EL (cell line): ENCODE measurements at regions not wholly inside any gene's neighbourhood (a gene's known extent, or its start where the extent isn't known, plus 50 kb on each side); places are given as distances from the start of the nearest gene placed in this dataset.

Experiments used
- DNase-seq: peaks from one replicate; pipeline ENCODE4 v3.0.0-alpha.2; 2016

DNA sequence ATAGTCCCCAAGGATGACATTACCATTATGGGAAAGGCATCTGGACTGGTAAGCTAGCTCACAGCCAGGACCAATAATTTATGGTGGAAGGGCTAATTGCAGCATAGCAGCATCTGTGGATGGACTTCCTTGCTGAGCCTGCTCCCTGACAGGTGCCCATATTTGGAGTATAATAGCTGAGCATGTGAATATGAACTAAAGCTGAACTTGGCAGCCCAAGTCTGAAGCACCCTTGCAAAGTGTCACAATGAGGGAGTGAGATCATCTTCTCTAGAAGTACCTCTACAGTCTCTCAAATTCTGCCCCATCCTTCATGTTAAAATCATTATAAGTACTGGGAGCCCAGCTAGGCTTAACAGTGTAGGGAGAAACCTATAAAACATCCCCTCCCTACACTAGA, 128.2 kb upstream of the INPP4B start:
- no peak for DNase-seq

DNA sequence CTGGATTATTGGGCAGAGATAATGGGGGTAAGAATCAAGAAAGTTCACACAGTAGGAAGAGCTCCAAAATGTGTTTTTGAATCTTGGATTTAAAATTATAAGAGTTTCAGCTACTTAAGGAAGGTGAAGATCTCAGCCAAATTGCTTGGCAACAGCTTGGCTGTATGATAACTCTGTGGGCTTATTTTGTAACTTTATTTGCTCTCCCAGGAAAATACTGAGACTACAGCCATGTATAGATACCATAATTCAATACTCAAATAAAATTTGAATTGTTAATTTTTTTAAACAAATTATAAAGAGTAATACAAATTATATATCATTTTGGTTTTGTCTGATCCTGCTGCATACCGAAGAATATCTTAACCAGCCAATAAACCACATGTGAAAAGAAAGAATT, 129.5 kb upstream of the INPP4B start:
- no peak for DNase-seq

DNA sequence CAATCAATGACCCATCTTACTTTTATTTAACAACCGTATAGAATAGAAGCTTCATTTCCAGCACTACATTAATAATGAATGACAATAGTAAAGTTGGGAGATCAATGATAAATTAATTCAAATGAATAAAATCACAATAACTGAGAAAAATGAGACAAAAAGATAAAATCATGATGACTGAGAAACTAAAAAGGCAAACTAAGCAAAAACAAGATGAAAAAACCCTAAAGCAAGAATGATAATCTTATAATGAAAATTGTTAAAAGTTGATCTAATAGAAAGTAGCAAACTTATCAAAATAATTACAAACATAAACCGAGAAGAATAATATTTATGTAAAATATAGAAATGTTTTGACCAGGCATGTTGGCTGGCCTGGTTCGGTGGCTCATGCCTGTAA, 130.4 kb upstream of the INPP4B start:
- DNase-seq: no peak

DNA sequence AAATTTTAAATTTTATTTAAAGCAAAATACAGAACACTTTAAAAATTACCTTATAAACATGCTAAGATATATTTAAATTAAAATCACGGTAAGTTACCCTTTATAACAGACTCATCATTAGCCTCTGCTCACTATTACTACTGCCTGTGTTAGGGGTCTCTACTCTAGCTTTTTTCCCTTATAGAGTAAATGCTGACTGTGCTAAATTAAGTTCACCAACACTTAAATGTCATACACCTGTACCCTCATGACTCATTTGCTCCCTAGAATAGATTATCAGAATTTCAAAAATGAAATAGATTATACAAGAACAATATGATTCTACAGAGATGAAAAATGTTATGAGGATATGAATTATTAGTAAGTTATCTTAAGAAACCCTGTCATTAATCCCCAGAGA, 131.1 kb upstream of the INPP4B start:
- no peak for DNase-seq

DNA sequence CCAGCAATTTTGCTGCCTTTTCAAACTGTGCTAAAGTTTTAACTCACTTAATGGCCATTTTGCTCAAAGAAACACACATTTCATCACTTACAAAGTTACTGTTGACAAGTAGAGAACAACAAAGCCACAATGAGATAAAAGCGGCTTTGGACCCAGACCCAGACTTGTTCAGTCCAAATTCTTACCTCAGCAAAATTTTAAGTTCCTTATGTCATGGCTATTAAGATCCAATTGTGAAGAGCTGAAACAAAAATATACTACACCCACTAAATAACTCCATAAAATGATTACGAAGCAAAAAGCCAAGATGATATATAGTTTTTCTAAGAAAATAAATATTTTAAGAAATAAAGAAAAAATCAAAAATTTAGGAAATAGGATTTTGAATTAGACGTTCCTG, 137.0 kb upstream of the INPP4B start:
- no peak for DNase-seq

DNA sequence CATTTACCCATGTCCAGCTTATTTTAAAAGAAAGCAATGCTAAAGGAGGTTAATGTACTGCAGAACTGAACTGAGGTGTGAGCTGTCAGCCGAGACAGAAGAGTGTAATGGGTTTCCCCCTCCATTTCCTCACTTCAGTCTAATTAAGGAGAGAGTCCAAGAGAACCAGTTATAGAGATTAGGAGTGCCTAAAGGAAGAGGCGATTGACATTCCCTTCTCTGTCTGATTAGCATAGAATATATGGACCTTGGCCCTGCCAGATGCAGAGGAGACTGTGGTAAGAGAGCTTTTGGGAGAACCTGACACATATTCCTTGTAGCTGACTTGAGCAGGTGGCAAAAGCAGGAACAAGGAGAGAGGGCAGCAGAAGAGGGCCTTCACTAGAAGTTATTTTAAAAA, 137.5 kb upstream of the INPP4B start:
- DNase-seq: no peak

DNA sequence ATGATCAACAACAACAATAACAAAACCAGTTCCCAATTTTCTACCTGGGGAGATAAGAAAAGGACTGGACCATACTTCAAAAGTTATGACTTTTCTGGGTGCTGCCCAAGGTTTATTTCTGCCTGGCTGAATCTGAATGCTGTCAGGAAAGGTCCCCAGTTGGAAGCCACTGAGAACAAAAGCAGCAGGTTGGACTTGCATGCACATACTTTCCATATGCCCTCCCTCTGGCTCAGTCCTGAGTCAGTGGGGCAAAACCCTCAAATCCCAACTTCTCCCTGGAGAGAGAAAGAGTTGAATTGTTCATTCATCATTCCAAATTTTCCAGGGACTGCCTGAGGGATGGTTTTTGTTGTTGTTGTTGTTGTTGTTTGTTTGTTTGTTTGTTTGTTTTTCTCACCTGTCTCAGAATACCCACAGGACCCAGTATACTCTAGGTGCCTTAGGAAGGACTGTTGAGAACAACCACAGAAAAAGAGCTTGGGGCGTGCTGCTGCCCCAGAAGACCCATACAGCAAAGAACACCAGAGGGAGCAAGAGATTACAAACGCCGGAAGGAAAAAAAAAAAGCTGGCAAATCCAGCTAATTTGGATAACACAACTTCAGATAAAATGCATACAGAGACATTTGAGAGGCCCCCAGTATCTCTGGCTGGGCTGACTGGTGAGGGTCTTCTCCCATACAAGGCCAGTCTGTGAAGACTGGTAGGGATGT, 138.9 kb upstream of the INPP4B start:
- peak; percentile 25 for DNase-seq

DNA sequence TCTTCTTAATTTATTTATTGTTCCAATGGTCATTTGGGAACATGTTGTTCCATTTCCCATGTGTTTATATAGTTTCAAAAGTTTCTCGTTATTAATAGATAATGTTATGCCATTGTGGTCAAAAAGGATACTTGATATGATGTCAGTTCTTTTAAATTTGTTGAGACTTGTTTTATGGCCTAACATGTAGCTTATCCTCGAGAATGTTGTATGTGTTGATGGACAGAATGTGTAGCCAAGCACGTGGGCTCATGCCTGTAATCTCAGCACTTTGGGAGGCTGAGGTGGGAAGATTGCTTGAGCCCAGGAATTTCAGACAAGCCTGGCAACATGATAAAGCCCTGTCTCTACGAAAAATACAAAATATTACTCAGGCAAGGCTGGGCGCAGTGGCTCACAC, 168.5 kb upstream of the USP38 start:
- no peak for DNase-seq

DNA sequence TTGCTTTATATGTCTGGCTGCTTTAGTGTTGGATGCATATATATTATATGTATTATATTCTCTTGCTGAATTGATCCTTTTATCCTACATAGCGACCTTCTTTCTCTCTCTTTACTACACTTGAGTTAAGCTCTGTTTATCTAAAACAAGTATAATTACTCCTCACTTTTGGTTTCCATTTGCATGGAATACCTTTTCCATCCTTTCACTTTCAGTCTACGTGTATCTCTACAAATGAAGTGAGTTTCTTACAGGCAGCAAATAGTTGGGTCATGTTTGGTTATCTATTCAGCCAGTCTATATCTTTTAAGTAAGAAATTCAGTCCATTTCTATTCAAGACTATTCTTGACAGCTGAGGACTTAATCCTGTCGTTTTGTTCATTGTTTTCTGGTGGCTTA, 167.5 kb upstream of the USP38 start:
- no peak for DNase-seq

DNA sequence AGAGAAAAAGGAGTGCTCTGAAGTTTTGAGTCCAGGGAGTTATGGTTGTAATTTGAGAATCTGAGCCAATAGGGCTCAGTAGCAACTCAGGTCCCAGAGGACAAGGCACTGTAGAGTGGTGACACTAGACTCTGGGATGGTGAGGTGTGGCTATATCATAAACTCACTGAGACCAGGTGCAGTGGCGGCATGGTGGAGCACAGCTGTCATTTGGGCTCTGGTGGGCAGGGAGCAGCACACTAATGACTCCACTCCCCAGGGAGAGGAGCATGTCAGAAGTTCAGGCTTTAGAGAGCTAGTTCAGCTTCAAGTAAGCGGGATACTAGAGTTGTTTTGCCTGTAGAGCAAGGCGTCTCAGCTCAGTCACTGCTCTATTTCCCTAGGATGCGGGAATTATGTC, 165.4 kb upstream of the USP38 start:
- no peak for DNase-seq

DNA sequence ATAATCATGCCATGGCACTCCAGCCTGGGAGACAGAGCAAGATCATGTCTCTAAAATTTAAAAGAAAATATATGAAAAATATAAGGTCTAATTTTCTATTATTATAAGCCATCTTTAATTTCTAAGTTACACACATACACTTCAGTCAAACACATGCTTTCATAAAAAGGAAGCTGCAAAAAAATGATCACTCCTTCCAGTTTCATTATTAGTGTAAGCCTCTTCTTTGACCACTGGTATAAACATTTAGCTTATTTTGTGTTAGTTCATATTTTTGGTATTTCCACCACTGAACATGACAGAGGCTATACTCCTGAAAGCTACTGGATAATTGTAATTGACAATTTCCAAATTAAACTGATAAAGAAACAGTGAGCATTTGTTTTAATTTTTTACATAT, 163.3 kb upstream of the USP38 start:
- DNase-seq: no peak

DNA sequence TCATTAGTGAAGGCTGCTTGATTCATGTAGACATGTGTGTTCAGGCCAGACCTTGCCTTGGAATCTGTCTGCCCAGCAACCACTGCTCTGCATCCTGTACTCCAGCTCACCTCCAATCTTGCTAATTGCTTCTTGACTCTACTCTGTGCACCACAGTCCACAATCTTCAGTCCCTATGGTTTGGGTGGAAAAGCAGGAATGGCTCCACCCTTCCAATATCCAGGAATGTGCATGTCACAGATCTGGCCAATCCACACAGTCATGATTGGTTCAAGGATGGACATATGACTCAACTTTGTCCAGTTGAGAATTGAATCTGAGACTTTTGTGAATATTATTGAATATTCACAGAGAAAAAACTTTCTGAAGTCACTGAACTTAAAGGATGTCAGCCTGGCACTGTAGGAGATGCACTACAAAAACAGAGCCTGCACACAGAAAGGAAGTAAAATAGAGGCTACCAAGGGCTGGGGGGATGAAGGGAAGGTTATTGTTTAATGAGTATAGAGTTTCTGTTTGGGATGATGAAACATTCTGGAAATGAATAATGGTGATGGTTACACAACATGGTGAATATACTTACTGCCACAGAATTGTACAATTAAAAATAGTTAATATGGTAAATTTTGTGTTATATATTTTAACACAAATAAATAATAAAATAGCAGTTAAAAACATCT, 161.3 kb upstream of the USP38 start:
- DNase-seq: no peak

DNA sequence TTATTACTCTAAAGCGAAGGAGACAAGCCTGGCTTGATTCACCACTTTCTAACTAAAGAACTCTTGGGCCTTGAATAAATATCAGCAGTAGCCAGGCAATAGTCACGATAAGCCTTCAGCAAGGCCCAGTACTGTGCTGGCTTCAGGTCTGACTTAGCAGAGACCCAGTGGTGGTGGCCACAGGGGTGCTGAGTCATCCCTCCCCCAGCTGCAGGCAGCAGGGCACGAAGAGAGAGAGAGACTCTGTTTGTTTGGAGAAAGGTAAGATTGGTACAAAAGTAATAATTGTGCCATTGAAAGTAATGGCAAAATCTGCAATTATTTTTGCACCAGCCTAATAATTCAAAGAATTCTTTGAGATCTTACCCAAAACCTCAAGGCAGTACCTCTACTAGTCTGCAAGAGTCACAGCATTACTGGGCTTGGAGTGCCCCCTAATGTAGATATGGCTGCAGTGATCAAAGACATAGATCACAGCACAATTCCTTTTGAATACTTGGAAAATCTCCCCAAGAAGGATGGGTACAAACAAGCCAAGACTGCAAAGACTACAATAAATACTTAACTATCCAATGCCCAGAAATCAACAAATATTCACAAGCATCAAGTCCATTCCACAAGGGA, 159.5 kb upstream of the USP38 start:
- DNase-seq: peak; percentile 56

DNA sequence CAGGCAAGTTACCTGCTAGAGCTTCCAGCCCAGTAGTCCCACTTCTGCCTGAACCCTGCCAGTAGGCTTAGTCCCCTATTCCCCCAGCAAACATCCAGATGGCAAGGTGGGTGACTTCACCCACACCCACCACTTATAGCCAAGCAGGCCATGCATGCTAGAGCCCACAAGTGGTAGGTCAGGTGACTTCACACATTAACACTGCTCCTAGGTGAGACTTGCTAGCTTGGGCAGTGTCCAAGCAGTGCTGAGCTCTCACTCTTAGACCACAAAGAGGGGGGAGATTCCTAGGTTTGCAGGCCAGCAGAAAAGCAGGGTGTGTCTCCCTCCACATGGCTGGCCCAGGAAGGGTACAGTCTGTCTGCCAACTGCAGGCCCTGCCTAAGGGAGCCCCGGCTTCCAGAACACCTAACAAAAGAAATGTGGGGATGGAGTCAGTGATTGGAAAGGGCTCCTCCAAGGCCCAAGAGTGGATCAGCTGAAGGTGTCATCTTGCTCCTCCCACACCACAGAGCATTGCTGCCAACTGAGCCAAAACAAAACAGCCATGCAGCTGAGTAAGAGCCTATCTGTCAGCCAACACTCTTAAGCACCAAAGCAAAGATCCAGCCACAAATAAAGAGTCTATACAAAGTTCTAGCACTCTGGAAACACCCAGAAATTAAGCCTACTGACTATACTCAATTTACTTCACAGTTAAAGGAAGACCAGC, 158.1 kb upstream of the USP38 start:
- no peak for DNase-seq

DNA sequence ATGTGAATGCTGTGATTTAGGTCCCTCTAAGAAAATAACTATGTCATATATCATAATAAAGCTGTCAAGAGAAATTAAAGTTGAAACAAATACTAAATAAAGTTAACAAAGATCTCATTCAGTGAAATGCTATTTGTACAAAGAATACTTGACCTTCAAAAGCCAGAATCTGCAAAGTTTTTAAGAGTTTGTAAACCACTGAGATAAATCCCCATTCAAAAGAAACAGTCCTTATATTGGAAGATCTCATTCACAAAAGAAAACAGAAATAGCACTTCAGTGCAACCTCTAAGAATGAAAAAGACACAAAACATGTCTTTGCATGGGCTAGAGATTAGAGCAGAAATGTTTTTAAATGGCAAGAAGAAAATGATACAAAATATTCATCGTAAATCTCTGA, 149.1 kb upstream of the USP38 start:
- no peak for DNase-seq

DNA sequence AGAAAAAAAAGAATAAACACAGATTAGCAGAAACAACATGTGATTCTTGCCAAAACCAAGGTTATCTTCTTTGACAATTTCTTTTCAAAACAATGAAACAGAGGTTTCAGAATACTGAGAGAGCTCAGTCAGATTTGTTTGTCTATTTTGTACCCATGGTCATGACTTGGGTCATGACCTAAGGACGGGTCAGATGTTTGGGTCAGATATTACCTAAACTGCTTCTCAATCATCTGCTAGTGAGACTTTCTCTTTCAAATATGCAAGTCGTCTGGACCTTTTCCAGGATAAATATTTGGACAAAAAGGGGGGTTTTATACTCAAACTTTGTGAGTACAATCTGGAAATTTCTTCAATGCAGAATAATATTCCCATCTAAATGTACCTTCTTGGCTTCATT, 148.3 kb upstream of the USP38 start:
- DNase-seq: no peak

DNA sequence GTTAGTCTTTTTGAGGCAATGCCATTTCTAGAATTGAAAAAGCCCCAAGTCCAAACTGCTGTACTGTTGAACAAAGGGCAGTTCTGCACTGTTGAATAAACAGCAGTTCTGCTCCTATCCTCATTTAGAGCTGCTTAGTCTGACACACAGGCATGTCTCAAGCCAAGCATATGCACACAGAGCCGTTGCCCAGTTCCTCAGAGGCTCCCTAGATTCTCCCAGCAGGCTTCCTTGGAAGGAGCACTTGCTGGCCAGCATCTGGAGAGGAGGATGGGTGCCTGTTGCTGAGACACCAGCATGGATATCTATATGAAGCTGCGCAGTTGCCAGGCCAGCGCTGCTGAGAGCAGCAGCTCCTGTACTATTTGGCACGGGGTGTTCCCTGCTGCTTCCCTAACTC, 138.3 kb upstream of the USP38 start:
- DNase-seq: no peak

DNA sequence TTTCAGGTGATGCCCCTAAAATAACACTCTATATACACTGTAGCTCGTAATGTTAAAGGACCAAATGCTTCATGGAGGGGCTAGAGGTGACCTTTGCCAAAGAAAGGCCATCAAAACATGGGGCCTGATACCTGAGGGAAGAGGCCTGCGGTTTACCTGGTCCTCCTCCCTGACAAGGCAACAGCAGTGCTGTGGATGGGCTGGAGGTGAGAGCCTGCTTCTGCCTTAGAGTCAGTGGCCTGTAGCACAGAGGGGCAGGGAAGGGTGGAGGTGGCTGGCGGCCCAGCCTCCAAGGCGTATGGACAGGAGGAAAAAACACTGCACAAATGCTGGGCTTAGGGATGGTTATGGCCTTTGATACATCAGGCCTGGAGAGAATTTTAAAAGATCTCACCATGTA, 137.8 kb upstream of the USP38 start:
- no peak for DNase-seq

DNA sequence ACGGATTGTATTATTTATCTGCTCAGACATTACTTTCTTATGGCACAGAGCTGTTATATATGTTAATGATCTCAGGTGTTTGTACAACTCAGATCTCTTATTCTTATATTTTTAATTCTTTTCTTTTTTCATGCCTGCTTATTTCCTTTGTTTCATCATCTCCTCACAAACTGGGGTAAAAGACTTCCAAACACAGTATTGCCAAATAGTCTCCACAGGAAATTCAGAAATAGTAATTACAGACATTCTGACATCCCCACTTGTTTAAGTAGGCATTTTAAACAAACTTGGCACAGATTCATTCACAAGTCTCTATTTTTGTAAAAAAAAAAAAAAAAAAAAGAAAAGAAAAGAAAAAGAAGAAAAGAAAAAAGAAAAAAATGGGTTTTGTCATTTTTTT, 129.7 kb upstream of the USP38 start:
- DNase-seq: no peak

DNA sequence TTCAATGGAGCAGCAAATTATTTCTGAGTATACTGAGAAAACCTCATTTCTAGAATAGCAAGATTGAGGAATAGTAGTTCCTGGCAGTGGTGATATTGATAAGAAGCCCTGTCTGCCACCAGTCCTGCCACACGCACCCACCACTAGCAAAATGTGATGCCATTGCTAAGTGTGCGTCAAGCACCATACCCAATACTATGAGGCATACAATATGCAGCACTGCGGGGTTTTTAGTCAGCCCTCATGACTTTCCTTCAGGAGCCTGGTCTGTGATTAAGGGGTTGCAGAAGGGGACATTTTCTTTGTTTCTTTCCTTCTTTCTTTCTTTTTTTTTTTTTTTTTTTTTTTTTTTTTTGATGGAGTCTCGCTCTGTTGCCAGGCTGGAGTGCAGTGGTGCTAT, 128.7 kb upstream of the USP38 start:
- DNase-seq: no peak

DNA sequence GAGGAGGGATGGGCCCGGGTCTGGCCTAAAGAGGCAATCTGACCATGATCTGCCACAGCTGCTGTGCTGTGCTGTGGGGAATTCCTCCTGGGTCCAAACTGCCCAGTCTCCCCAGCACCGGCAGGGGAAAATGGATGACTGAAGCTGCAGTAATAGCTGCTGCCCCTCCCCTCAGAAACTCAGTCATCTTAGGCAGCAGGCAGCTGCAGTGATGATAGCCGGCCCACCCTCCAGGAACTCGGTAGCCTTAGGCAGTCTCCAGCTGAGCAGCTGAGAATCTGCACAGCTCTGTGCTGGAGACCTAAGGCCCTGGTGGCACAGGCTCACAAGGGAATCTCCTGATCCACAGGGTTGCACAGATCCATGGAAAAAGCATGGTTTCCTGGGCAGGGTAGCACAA, 113.4 kb upstream of the USP38 start:
- no peak for DNase-seq

DNA sequence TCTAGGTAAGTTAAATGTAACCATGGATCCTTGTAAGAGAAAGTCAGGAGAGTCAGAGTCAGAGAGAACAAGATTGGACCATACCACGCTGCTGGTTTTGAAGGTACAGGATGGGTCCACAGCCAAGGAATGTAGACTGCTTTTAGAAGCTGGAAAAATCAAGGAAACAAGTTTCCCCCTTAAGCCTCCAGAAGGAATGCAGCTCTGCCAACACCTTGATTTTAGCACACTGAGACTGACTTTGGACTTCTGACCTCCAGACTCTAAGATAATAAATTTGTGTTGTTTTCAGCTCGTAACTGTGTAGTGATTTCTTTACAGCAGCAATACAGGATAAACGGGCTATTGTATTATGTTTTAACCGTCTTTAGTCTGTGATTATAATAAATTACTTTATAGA, 108.0 kb upstream of the USP38 start:
- no peak for DNase-seq

DNA sequence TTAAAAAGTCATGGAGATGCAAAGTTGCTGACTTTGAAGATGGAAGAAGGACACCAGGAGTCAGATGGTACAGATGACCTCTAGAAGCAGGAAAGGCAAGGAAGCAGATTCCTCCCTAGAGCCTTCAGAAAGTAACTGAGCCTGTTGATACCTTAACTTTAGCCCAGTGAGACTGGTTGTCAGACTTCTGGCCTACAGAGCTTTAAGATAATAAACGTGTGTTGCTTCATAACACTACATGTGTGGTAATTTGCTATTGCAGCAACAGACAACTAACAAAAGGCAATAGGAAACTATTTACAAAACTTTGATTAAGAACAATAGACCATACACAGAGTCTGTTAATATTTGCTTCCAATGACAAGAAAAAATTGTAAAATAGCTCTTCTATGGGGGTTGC, 102.0 kb upstream of the USP38 start:
- no peak for DNase-seq
